ENCODE measurements at regions not wholly inside any gene's neighbourhood (a gene's known extent, or its start where the extent isn't known, plus 50 kb on each side); places are given as distances from the start of the nearest gene placed in this dataset.

GRCh38 chr10:113389969-113390368 lies 162.9 kb upstream of the HABP2 start:
- TF ChIP-seq CTCF (IDR thresholded peaks at IDR 0.05) (no peak), EP300 (IDR thresholded peaks at IDR 0.05) (no peak)

Data from tibial nerve (tissue), 4 donors.